Liver (tissue), 3 donors: ENCODE measurements at regions not wholly inside any gene's neighbourhood (a gene's known extent, or its start where the extent isn't known, plus 50 kb on each side); places are given as distances from the start of the nearest gene placed in this dataset.

ENCODE experiments used
- CTCF ChIP-seq: fragments of 150-350 bp; IDR thresholded peaks from 2 replicates; pipeline ENCODE4 v1.5.1; 2017; ENCODE audit warnings: improper control_type of control experiment, low read depth, low read length; ENCODE audit not compliant: missing input control
- EGR1 ChIP-seq, 2 donors: IDR thresholded peaks; 2 replicates each; pipeline ENCODE4 v1.6.1; 2016 to 2018; ENCODE audit warnings: antibody characterized with exemption in 2 of 2, low read depth in 2 of 2
- GABPA ChIP-seq, 2 donors: IDR thresholded peaks in 1 of 2; conservative IDR thresholded peaks in 1 of 2; 2 replicates each; pipeline ENCODE4 v1.6.1; 2016; ENCODE audit warnings: antibody characterized with exemption in 2 of 2, mild to moderate bottlenecking in 1 of 2, moderate library complexity in 1 of 2
- REST ChIP-seq: IDR thresholded peaks from 2 replicates; pipeline ENCODE4 v1.6.1; 2016; ENCODE audit warnings: antibody characterized with exemption, mild to moderate bottlenecking
- SP1 ChIP-seq: IDR thresholded peaks from 2 replicates; pipeline ENCODE4 v1.6.1; 2018; ENCODE audit warnings: antibody characterized with exemption, mild to moderate bottlenecking
- TAF1 ChIP-seq: conservative IDR thresholded peaks from 2 replicates; pipeline ENCODE4 v1.6.1; 2016; ENCODE audit warnings: antibody characterized with exemption, mild to moderate bottlenecking
- YY1 ChIP-seq: IDR thresholded peaks from 2 replicates; pipeline ENCODE4 v1.6.1; 2016; ENCODE audit warnings: antibody characterized with exemption, mild to moderate bottlenecking
- donor health status: healthy.
- donor health status: healthy.

- TF ChIP-seq CTCF: no peak
- TF ChIP-seq REST: no peak
- TF ChIP-seq TAF1: no peak
- no peak for TF ChIP-seq GABPA (IDR thresholded peaks at IDR 0.05 in 1 of 2, conservative IDR thresholded peaks at IDR 0.05 in 1 of 2)
- TF ChIP-seq YY1: no peak
- no peak for TF ChIP-seq EGR1 (IDR thresholded peaks at IDR 0.05; ENCODE audit: low read depth in 2 of 2)
- TF ChIP-seq SP1: no peak
Observed at GRCh38 chr9:109976303-109976702, 196.3 kb downstream of the PALM2AKAP2 start.
